Daoy (cell line): ENCODE measurements at regions not wholly inside any gene's neighbourhood (a gene's known extent, or its start where the extent isn't known, plus 50 kb on each side); places are given as distances from the start of the nearest gene placed in this dataset.
"Not testable (repeated sequence)": the region's sequence is repeated elsewhere in the genome, so short reads cannot be mapped to it uniquely, and the experiment has no call there.

ENCODE experiments used
- DNase-seq: peaks from one replicate; pipeline ENCODE4 v3.0.0-alpha.2; 2015; ENCODE audit warnings: low read depth

- DNase-seq: no peak
These were observed 237.2 kb downstream of the TTC8 start for GRCh38 chr14:89061696-89062095.

GRCh38 chr14:89065879-89066278 is 241.4 kb downstream of the TTC8 start:
- DNase-seq: no peak

GRCh38 chr14:89067293-89067972 is 243.0 kb downstream of the TTC8 start:
- DNase-seq: no peak

- no peak for DNase-seq
These were observed 253.8 kb downstream of the TTC8 start for GRCh38 chr14:89078021-89078795.

GRCh38 chr14:89085231-89085731 is 260.8 kb downstream of the TTC8 start:
- no peak for DNase-seq

- DNase-seq: peak; percentile 7
These were observed 261.4 kb downstream of the TTC8 start for GRCh38 chr14:89085737-89086382.

- no peak for DNase-seq
These were observed 264.1 kb downstream of the TTC8 start for GRCh38 chr14:89088530-89088929.

- DNase-seq: no peak
These were observed 264.9 kb downstream of the TTC8 start for GRCh38 chr14:89089330-89089729.

- DNase-seq: no peak
These were observed 267.3 kb downstream of the TTC8 start for GRCh38 chr14:89091781-89092180.

- DNase-seq: no peak
These were observed 268.8 kb downstream of the TTC8 start for GRCh38 chr14:89093083-89093730.

GRCh38 chr14:89095036-89095435 is 270.6 kb downstream of the TTC8 start:
- DNase-seq: no peak

- no peak for DNase-seq
These were observed 272.5 kb downstream of the TTC8 start for GRCh38 chr14:89096946-89097345.

GRCh38 chr14:89098254-89098653 is 273.8 kb downstream of the TTC8 start:
- no peak for DNase-seq

GRCh38 chr14:89104171-89104817 is 279.8 kb downstream of the TTC8 start:
- not testable (repeated sequence) for DNase-seq

GRCh38 chr14:89104861-89105260 is 280.4 kb downstream of the TTC8 start:
- not testable (repeated sequence) for DNase-seq
